Activated CD8-positive, alpha-beta T cell treated with anti-CD3 and anti-CD28 coated beads for 36 hours (primary cell): ENCODE measurements at regions not wholly inside any gene's neighbourhood (a gene's known extent, or its start where the extent isn't known, plus 50 kb on each side); places are given as distances from the start of the nearest gene placed in this dataset.

Experiments
- ATAC-seq: fragments of 200-7000 bp; cut with Tn5 transposase; one replicate; pipeline ENCODE4 v1.10.0; 2021; ENCODE audit warnings: mild to moderate bottlenecking, moderate library complexity
- CTCF ChIA-PET: fragments of 350-600 bp; sonication (Branson Sonifier 250); formaldehyde crosslinking; loops from one replicate; lab custom pipeline; 2021; ENCODE audit warnings: antibody characterized with exemption; lab: Charles Lee
- POLR2A ChIA-PET: fragments of 350-600 bp; sonication (Branson Sonifier 250); formaldehyde crosslinking; loops from one replicate; lab custom pipeline; 2021; ENCODE audit warnings: antibody characterized with exemption; lab: Charles Lee
- DNase-seq: peaks from one replicate; pipeline ENCODE4 v3.0.0-alpha.2; 2020
- H3K27ac Mint-ChIP-seq: one replicate; pipeline ENCODE4 v1.8.0; 2021; ENCODE audit warnings: mild to moderate bottlenecking, mixed read lengths
- H3K27me3 Mint-ChIP-seq: one replicate; pipeline ENCODE4 v1.8.0; 2021; ENCODE audit warnings: mixed read lengths
- H3K36me3 Mint-ChIP-seq: one replicate; pipeline ENCODE4 v1.8.0; 2021; ENCODE audit warnings: low read depth, mixed read lengths
- H3K4me1 Mint-ChIP-seq: one replicate; pipeline ENCODE4 v1.8.0; 2021; ENCODE audit warnings: low read depth, mixed read lengths
- H3K4me3 Mint-ChIP-seq: one replicate; pipeline ENCODE4 v1.8.0; 2021; ENCODE audit warnings: mild to moderate bottlenecking, moderate library complexity, mixed read lengths
- H3K9me3 Mint-ChIP-seq: one replicate; pipeline ENCODE4 v1.8.0; 2021; ENCODE audit warnings: mixed read lengths
- CTCF ChIP-seq: fragments of 200-600 bp; IDR thresholded peaks from one replicate; pipeline ENCODE4 v1.8.0; 2022; ENCODE audit warnings: antibody characterized with exemption, mild to moderate bottlenecking
- intact Hi-C: fragments of 100-400 bp; cut with micrococcal nuclease; formaldehyde crosslinking; loops from one replicate; pipeline ENCODE4 v1.10.0; 2022

GRCh38 chr2:34316788-34317187 is 717.7 kb upstream of the FAM98A start:
- TF ChIP-seq CTCF: no peak
- DNase-seq (no peak), ATAC-seq (no peak)
- Mint-ChIP-seq H3K36me3 (no peaks in the 10 kb centered on the region), H3K4me1 (no peaks in the 10 kb centered on the region), H3K27me3 (no peaks in the 10 kb centered on the region), H3K9me3 (peaks cover 3% of the 10 kb centered on the region), H3K27ac (no peak overlapping the region), H3K4me3 (no peak overlapping the region)
- POLR2A ChIA-PET: no interaction called here
- intact Hi-C loops: no loop called here
- CTCF ChIA-PET: no interaction called here

- ChIA-PET CTCF (no interaction called here), POLR2A (no interaction called here)
- H3K4me3 Mint-ChIP-seq: no peak overlapping the region
- H3K27ac Mint-ChIP-seq: no peak overlapping the region
- no peak for DNase-seq
- intact Hi-C loops: no loop called here
- H3K27me3 Mint-ChIP-seq: no peaks in the 10 kb centered on the region
- ATAC-seq: no peak
- no peak for TF ChIP-seq CTCF
- H3K9me3 Mint-ChIP-seq: peaks cover 3% of the 10 kb centered on the region
- H3K36me3 Mint-ChIP-seq: no peaks in the 10 kb centered on the region
- H3K4me1 Mint-ChIP-seq: no peaks in the 10 kb centered on the region
These were observed 712.7 kb upstream of the FAM98A start for GRCh38 chr2:34311816-34312215.

- H3K27me3 Mint-ChIP-seq: no peaks in the 10 kb centered on the region
- H3K4me3 Mint-ChIP-seq: no peak overlapping the region
- no peak for TF ChIP-seq CTCF
- no peaks in the 10 kb centered on the region for H3K4me1 Mint-ChIP-seq
- ChIA-PET CTCF (no interaction called here), POLR2A (no interaction called here)
- H3K27ac Mint-ChIP-seq: no peak overlapping the region
- intact Hi-C loops: no loop called here
- no peaks in the 10 kb centered on the region for H3K9me3 Mint-ChIP-seq
- no peak for ATAC-seq
- H3K36me3 Mint-ChIP-seq: no peaks in the 10 kb centered on the region
- DNase-seq: no peak
These were observed 709.0 kb upstream of the FAM98A start for GRCh38 chr2:34308140-34308539.

- ChIA-PET CTCF (no interaction called here), POLR2A (no interaction called here)
- H3K27ac Mint-ChIP-seq: no peak overlapping the region
- no peaks in the 10 kb centered on the region for H3K9me3 Mint-ChIP-seq
- no peaks in the 10 kb centered on the region for H3K4me1 Mint-ChIP-seq
- ATAC-seq (no peak), DNase-seq (no peak)
- H3K36me3 Mint-ChIP-seq: no peaks in the 10 kb centered on the region
- H3K4me3 Mint-ChIP-seq: no peak overlapping the region
- H3K27me3 Mint-ChIP-seq: no peaks in the 10 kb centered on the region
- intact Hi-C loops: no loop called here
- TF ChIP-seq CTCF: no peak
These were observed 708.5 kb upstream of the FAM98A start for GRCh38 chr2:34307636-34308035.

- Mint-ChIP-seq H3K4me3 (no peak overlapping the region), H3K27ac (no peak overlapping the region), H3K36me3 (no peaks in the 10 kb centered on the region), H3K4me1 (no peaks in the 10 kb centered on the region), H3K9me3 (no peaks in the 10 kb centered on the region), H3K27me3 (no peaks in the 10 kb centered on the region)
- intact Hi-C loops: no loop called here
- POLR2A ChIA-PET: no interaction called here
- no peak for DNase-seq
- no peak for ATAC-seq
- TF ChIP-seq CTCF: no peak
- CTCF ChIA-PET: no interaction called here
These were observed 707.6 kb upstream of the FAM98A start for GRCh38 chr2:34306745-34307144.
